H1 (cell line): ENCODE measurements at regions not wholly inside any gene's neighbourhood (a gene's known extent, or its start where the extent isn't known, plus 50 kb on each side); places are given as distances from the start of the nearest gene placed in this dataset.

ENCODE experiments used
- CTCF ChIA-PET: fragments of 300-600 bp; sonication (Branson Sonifier 250); formaldehyde crosslinking; loops from one replicate; lab custom pipeline; 2021; ENCODE audit not compliant: partially characterized antibody; lab: Charles Lee
- POLR2A ChIA-PET: fragments of 300-600 bp; sonication (Branson Sonifier 250); formaldehyde crosslinking; loops from one replicate; lab custom pipeline; 2021; ENCODE audit warnings: inconsistent platforms; ENCODE audit not compliant: partially characterized antibody; lab: Charles Lee
- DNase-seq, 2 experiments: peaks; one replicate each; pipeline versions ENCODE4 v3.0.0 to v3.0.0-alpha.2; 2010 to 2022; ENCODE audit warnings: low spot score in 2 of 2, low read depth in 1 of 2, mixed read lengths in 1 of 2
- FAIRE-seq: peaks from 2 replicates; lab custom pipeline; 2011; peaks lifted over from hg19 to GRCh38; lab: Jason Lieb, UNC
- H2AFZ ChIP-seq: 2 replicates; pipeline ENCODE4 v1.8.1; 2012; ENCODE audit warnings: low read length, inconsistent platforms
- H2AK5ac ChIP-seq: 2 replicates; pipeline ENCODE4 v1.6.1; 2013; ENCODE audit warnings: low read depth, low read length
- H2BK120ac ChIP-seq: replicated peaks from 2 replicates; pipeline ENCODE3; 2013; ENCODE audit warnings: low read depth, low read length, inconsistent platforms
- H2BK12ac ChIP-seq: 2 replicates; pipeline ENCODE4 v1.6.1; 2013; ENCODE audit warnings: low read depth, low read length
- H2BK15ac ChIP-seq: 2 replicates; pipeline ENCODE4 v1.6.1; 2013; ENCODE audit warnings: low read length
- H2BK20ac ChIP-seq: 2 replicates; pipeline ENCODE4 v1.6.1; 2013; ENCODE audit warnings: low read length
- H2BK5ac ChIP-seq: 2 replicates; pipeline ENCODE4 v1.6.1; 2013; ENCODE audit warnings: low read depth, low read length
- H3K14ac ChIP-seq: 2 replicates; pipeline ENCODE4 v1.6.1; 2013; ENCODE audit warnings: inconsistent platforms; ENCODE audit not compliant: insufficient read length
- H3K18ac ChIP-seq: 2 replicates; pipeline ENCODE4 v1.6.1; 2013; ENCODE audit warnings: low read length; ENCODE audit errors: extremely low read depth
- H3K23ac ChIP-seq: 2 replicates; pipeline ENCODE4 v1.6.1; 2013; ENCODE audit warnings: inconsistent platforms; ENCODE audit not compliant: insufficient read length
- H3K23me2 ChIP-seq: 2 replicates; pipeline ENCODE4 v1.6.1; 2013; ENCODE audit warnings: low read depth, low read length
- H3K27ac ChIP-seq: 2 replicates; pipeline ENCODE4 v1.6.1; 2011; ENCODE audit warnings: low read depth, low read length, inconsistent platforms
- H3K27me3 ChIP-seq, 4 experiments: replicated peaks in 1 of 4; 1 replicate in 1 of 4; 2 replicates in 3 of 4; pipeline versions ENCODE4 v1.6.1 to v1.8.1; 2011 to 2013; ENCODE audit warnings: low read length in 3 of 4, mild to moderate bottlenecking in 3 of 4, inconsistent platforms in 2 of 4, mixed read lengths in 2 of 4, moderate library complexity in 1 of 4; ENCODE audit not compliant: control insufficient read depth in 3 of 4, insufficient read depth in 3 of 4; ENCODE audit errors: extremely low read depth in 1 of 4
- H3K36me3 ChIP-seq, 4 experiments: 2 replicates each; pipeline versions ENCODE4 v1.6.1 to v1.8.1; 2011 to 2013; ENCODE audit warnings: mild to moderate bottlenecking in 4 of 4, low read length in 3 of 4, moderate library complexity in 2 of 4, control low read depth in 1 of 4, inconsistent platforms in 1 of 4; ENCODE audit not compliant: insufficient read depth in 4 of 4, control insufficient read depth in 2 of 4
- H3K4ac ChIP-seq: replicated peaks from 2 replicates; pipeline ENCODE3; 2013; ENCODE audit warnings: low read length, low read depth, mixed read lengths, inconsistent platforms; ENCODE audit not compliant: insufficient read length
- H3K4me1 ChIP-seq, 4 experiments: replicated peaks in 1 of 4; 1 replicate in 1 of 4; 2 replicates in 3 of 4; pipeline versions ENCODE4 v1.6.1 to v1.8.1; 2011 to 2013; ENCODE audit warnings: low read length in 3 of 4, inconsistent platforms in 2 of 4, mixed read lengths in 1 of 4; ENCODE audit not compliant: insufficient read depth in 4 of 4, control insufficient read depth in 3 of 4
- H3K4me2 ChIP-seq, 2 experiments: 2 replicates each; pipeline versions ENCODE4 v1.6.1 to v1.8.1; 2011 to 2013; ENCODE audit warnings: low read depth in 2 of 2, low read length in 2 of 2, control low read depth in 1 of 2, inconsistent platforms in 1 of 2, mild to moderate bottlenecking in 1 of 2; ENCODE audit not compliant: insufficient read depth in 1 of 2
- H3K4me3 ChIP-seq, 4 experiments: fragments of 200-600, 300-600 bp in 1 of 4; sonication (generic), shearing (Covaris generic), sonication (Bioruptor Twin) in 1 of 4; 2 replicates each; pipeline versions ENCODE4 v1.5.1 to v1.8.1; 2011 to 2016; ENCODE audit warnings: low read length in 4 of 4, low read depth in 3 of 4, control low read depth in 2 of 4, inconsistent platforms in 2 of 4, mild to moderate bottlenecking in 2 of 4, mixed read lengths in 1 of 4, moderate library complexity in 1 of 4; ENCODE audit not compliant: insufficient read depth in 2 of 4; ENCODE audit errors: extremely low read depth in 1 of 4
- H3K56ac ChIP-seq: replicated peaks from 2 replicates; pipeline ENCODE3; 2013; ENCODE audit warnings: low read depth, mild to moderate bottlenecking, mixed read lengths, low read length, inconsistent platforms; ENCODE audit not compliant: insufficient read length
- H3K79me1 ChIP-seq: 2 replicates; pipeline ENCODE4 v1.6.1; 2013; ENCODE audit warnings: low read depth, low read length, control low read depth
- H3K79me2 ChIP-seq, 2 experiments: 2 replicates each; pipeline versions ENCODE4 v1.6.1 to v1.8.1; 2012 to 2013; ENCODE audit warnings: low read length in 2 of 2, mild to moderate bottlenecking in 2 of 2, inconsistent platforms in 1 of 2; ENCODE audit not compliant: insufficient read depth in 2 of 2, control insufficient read depth in 1 of 2
- H3K9ac ChIP-seq, 4 experiments: replicated peaks in 1 of 4; 1 replicate in 1 of 4; 2 replicates in 3 of 4; pipeline versions ENCODE4 v1.6.1 to v1.8.1; 2011 to 2013; ENCODE audit warnings: low read depth in 3 of 4, low read length in 3 of 4, control low read depth in 2 of 4, mild to moderate bottlenecking in 2 of 4, moderate library complexity in 2 of 4, inconsistent platforms in 1 of 4; ENCODE audit errors: extremely low read depth in 1 of 4
- H3K9me3 ChIP-seq, 2 experiments: 2 replicates each; pipeline versions ENCODE4 v1.6.1 to v1.8.1; 2012 to 2013; ENCODE audit warnings: mild to moderate bottlenecking in 2 of 2, moderate library complexity in 2 of 2, control low read depth in 1 of 2, inconsistent platforms in 1 of 2, low read depth in 1 of 2, low read length in 1 of 2, mixed read lengths in 1 of 2; ENCODE audit not compliant: insufficient read depth in 2 of 2
- H4K20me1 ChIP-seq, 2 experiments: replicated peaks in 1 of 2; 2 replicates each; pipeline versions ENCODE3 to v1.8.1; 2011 to 2013; ENCODE audit warnings: inconsistent platforms in 2 of 2, low read length in 2 of 2, mild to moderate bottlenecking in 1 of 2; ENCODE audit not compliant: insufficient read depth in 2 of 2, control insufficient read depth in 1 of 2
- H4K5ac ChIP-seq: 2 replicates; pipeline ENCODE4 v1.6.1; 2013; ENCODE audit warnings: low read length, low read depth, mixed read lengths, inconsistent platforms; ENCODE audit not compliant: insufficient read length
- H4K8ac ChIP-seq: 2 replicates; pipeline ENCODE4 v1.8.0; 2013; ENCODE audit warnings: mild to moderate bottlenecking, moderate library complexity, low read length, inconsistent platforms; ENCODE audit not compliant: insufficient read depth; ENCODE audit errors: extremely low read depth
- H4K91ac ChIP-seq: replicated peaks from 2 replicates; pipeline ENCODE3; 2013; ENCODE audit warnings: low read length, mixed read lengths, inconsistent platforms; ENCODE audit not compliant: insufficient read length
- CTCF ChIP-seq, 3 experiments: IDR thresholded peaks; 1 replicate in 2 of 3; 2 replicates in 1 of 3; pipeline versions ENCODE4 v1.5.1 to v1.6.1; 2011; ENCODE audit warnings: low read length in 3 of 3, mild to moderate bottlenecking in 3 of 3, inconsistent platforms in 2 of 3, low read depth in 1 of 3, moderate library complexity in 1 of 3; ENCODE audit not compliant: insufficient read depth in 1 of 3; ENCODE audit errors: control extremely low read depth in 1 of 3
- WGBS, 2 experiments: shearing (Covaris generic) in 1 of 2; methylation state at CpG; one replicate each; pipeline versions ENCODE4 v1.1.6 to v1.1.7; 2013 to 2015; ENCODE audit warnings: low lambda C conversion rate in 2 of 2, mixed read lengths in 2 of 2, inconsistent platforms in 1 of 2, low coverage in 1 of 2, missing lambda C conversion rate in 1 of 2; ENCODE audit not compliant: insufficient replicate concordance in 2 of 2, insufficient coverage in 1 of 2, insufficient read length in 1 of 2; ENCODE audit errors: extremely low coverage in 1 of 2, missing lambda C conversion rate in 1 of 2; 5-methylcytosine and 5-hydroxymethylcytosine counted together

GRCh38 chr5:4661326-4661725, 478.8 kb upstream of the ADAMTS16 start:
- DNase-seq, result no peak
- Histone ChIP-seq H2AK5ac (no peak overlapping the region), H4K91ac (no peak overlapping the region), H3K18ac (no peak overlapping the region), H3K23ac (no peak overlapping the region), H3K79me1 (no peaks in the 10 kb centered on the region), H3K4me3 (no peak overlapping the region), H3K56ac (no peak overlapping the region), H3K9ac (no peak overlapping the region), H2BK15ac (no peak overlapping the region), H3K9me3 (peaks cover 0 to 5% of the 10 kb centered on the region in 2 experiments; a peak in 1 of 4 replicates), H4K20me1 (no peaks in the 10 kb centered on the region), H4K8ac (no peak overlapping the region), H2AFZ (no peak overlapping the region), H3K27ac (no peak overlapping the region), H2BK20ac (no peak overlapping the region), H2BK5ac (no peak overlapping the region), H3K4me2 (no peak overlapping the region), H2BK120ac (no peak overlapping the region), H2BK12ac (no peak overlapping the region), H3K27me3 (no peaks in the 10 kb centered on the region), H4K5ac (no peak overlapping the region), H3K36me3 (no peaks in the 10 kb centered on the region), H3K79me2 (no peaks in the 10 kb centered on the region), H3K4me1 (no peaks in the 10 kb centered on the region), H3K4ac (no peak overlapping the region), H3K14ac (no peak overlapping the region), H3K23me2 (no peaks in the 10 kb centered on the region)
- FAIRE-seq, result no peak
- no peak for TF ChIP-seq CTCF (IDR thresholded peaks at IDR 0.05; ENCODE audit: control extremely low read depth in 1 of 3, insufficient read depth in 1 of 3, low read depth in 1 of 3, low read length in 3 of 3)
- WGBS, 2 experiments, result 91% methylated on average over 8 of the region's 8 CpGs; no CpG with 5 or more reads in 1 of the 2 experiments
- POLR2A ChIA-PET, result no interaction called here
- CTCF ChIA-PET, result no interaction called here
